GM23338 (cell line): ENCODE measurements at regions not wholly inside any gene's neighbourhood (a gene's known extent, or its start where the extent isn't known, plus 50 kb on each side); places are given as distances from the start of the nearest gene placed in this dataset.

Experiments used
- ATAC-seq: fragments of 200-7000 bp; cut with Tn5 transposase; 3 replicates; pipeline ENCODE4 v1.9.1; 2020
- DNase-seq: peaks from one replicate; pipeline ENCODE4 v3.0.0-alpha.2; 2015; ENCODE audit warnings: low spot score
- H2AFZ ChIP-seq: fragments of 200-600 bp; sonication (generic); 2 replicates; pipeline ENCODE4 v1.8.0; 2016; ENCODE audit warnings: antibody characterized with exemption, mild to moderate bottlenecking, moderate library complexity
- H3F3A ChIP-seq: fragments of 200-600 bp; sonication (generic); replicated peaks from 2 replicates; pipeline ENCODE4 v1.8.0; 2017; ENCODE audit warnings: antibody characterized with exemption, mixed run types, low read depth
- H3K27ac ChIP-seq: fragments of 200-600 bp; sonication (generic); 2 replicates; pipeline ENCODE4 v1.6.1; 2016; ENCODE audit warnings: low read depth
- H3K27me3 ChIP-seq: fragments of 200-600 bp; sonication (generic); 2 replicates; pipeline ENCODE4 v1.8.0; 2016; ENCODE audit warnings: mild to moderate bottlenecking, mixed run types, moderate library complexity; ENCODE audit not compliant: insufficient read depth
- H3K36me3 ChIP-seq: fragments of 200-600 bp; sonication (generic); 2 replicates; pipeline ENCODE4 v1.8.0; 2016; ENCODE audit warnings: mild to moderate bottlenecking; ENCODE audit not compliant: insufficient read depth
- H3K4me1 ChIP-seq: fragments of 200-600 bp; sonication (generic); 2 replicates; pipeline ENCODE4 v1.8.0; 2016; ENCODE audit warnings: mild to moderate bottlenecking, moderate library complexity; ENCODE audit not compliant: insufficient read depth
- H3K4me2 ChIP-seq: fragments of 200-600 bp; sonication (generic); 2 replicates; pipeline ENCODE4 v1.7.1; 2017; ENCODE audit warnings: mixed run types
- H3K4me3 ChIP-seq: fragments of 200-600 bp; sonication (generic); 2 replicates; pipeline ENCODE4 v1.6.1; 2016; ENCODE audit warnings: mixed run types
- H3K79me2 ChIP-seq: fragments of 200-600 bp; sonication (generic); replicated peaks from 2 replicates; pipeline ENCODE4 v1.8.0; 2017; ENCODE audit warnings: mild to moderate bottlenecking; ENCODE audit not compliant: insufficient read depth
- H3K9me2 ChIP-seq: fragments of 200-600 bp; sonication (generic); 2 replicates; pipeline ENCODE4 v1.8.0; 2017; ENCODE audit not compliant: insufficient read depth
- H4K20me1 ChIP-seq: fragments of 200-600 bp; sonication (generic); replicated peaks from 2 replicates; pipeline ENCODE4 v1.8.0; 2017; ENCODE audit warnings: mild to moderate bottlenecking; ENCODE audit not compliant: insufficient read depth
- H3K27ac Mint-ChIP-seq: 2 replicates; pipeline ENCODE4 v1.8.0; 2020; ENCODE audit warnings: inconsistent platforms, mild to moderate bottlenecking, moderate library complexity, mixed read lengths
- H3K27me3 Mint-ChIP-seq: 3 replicates; pipeline ENCODE4 v1.8.0; 2022; ENCODE audit warnings: low read depth, mild to moderate bottlenecking, moderate library complexity, mixed read lengths, inconsistent platforms; ENCODE audit not compliant: insufficient read depth, poor library complexity
- H3K36me3 Mint-ChIP-seq: 3 replicates; pipeline ENCODE4 v1.8.0; 2021; ENCODE audit warnings: low read depth, mild to moderate bottlenecking, inconsistent platforms, moderate library complexity, mixed read lengths
- H3K4me1 Mint-ChIP-seq: 3 replicates; pipeline ENCODE4 v1.8.0; 2020; ENCODE audit warnings: mild to moderate bottlenecking, inconsistent platforms, mixed read lengths
- H3K4me3 Mint-ChIP-seq: 3 replicates; pipeline ENCODE4 v1.8.0; 2021; ENCODE audit warnings: moderate library complexity, mild to moderate bottlenecking, inconsistent platforms, mixed read lengths
- H3K9me3 Mint-ChIP-seq: 3 replicates; pipeline ENCODE4 v1.8.0; 2020; ENCODE audit warnings: moderate library complexity, mild to moderate bottlenecking, inconsistent platforms, mixed read lengths
- CREB1 ChIP-seq: fragments of 250-450 bp; sonication (Bioruptor Pico); IDR thresholded peaks from 2 replicates; pipeline ENCODE4 v1.5.0; 2020; ENCODE audit warnings: low read depth, mild to moderate bottlenecking, moderate library complexity
- CTCF ChIP-seq, 2 experiments: fragments of 200-600 bp in 1 of 2; sonication (generic) in 1 of 2; conservative IDR thresholded peaks; 2 replicates each; pipeline versions ENCODE4 v1.5.1 to v1.6.1; 2016 to 2017; ENCODE audit warnings: antibody characterized with exemption in 2 of 2, low read depth in 2 of 2, mild to moderate bottlenecking in 2 of 2, moderate library complexity in 1 of 2
- ETS1 ChIP-seq: IDR thresholded peaks from 2 replicates; pipeline ENCODE4 v1.6.1; 2016; ENCODE audit warnings: antibody characterized with exemption
- EZH2 ChIP-seq: fragments of 200-600 bp; sonication (generic); IDR thresholded peaks from one replicate; pipeline ENCODE4 v1.8.0; 2017; ENCODE audit warnings: antibody characterized with exemption, mild to moderate bottlenecking, low read depth; ENCODE audit not compliant: unreplicated experiment
- EZH2phosphoT487 ChIP-seq: fragments of 200-600 bp; sonication (generic); IDR thresholded peaks from one replicate; pipeline ENCODE4 v1.8.1; 2018; ENCODE audit warnings: antibody characterized with exemption; ENCODE audit not compliant: unreplicated experiment
- JUNB ChIP-seq: IDR thresholded peaks from one replicate; pipeline ENCODE4 v1.6.1; 2016; ENCODE audit warnings: antibody characterized with exemption; ENCODE audit not compliant: unreplicated experiment
- NANOG ChIP-seq: IDR thresholded peaks from 2 replicates; pipeline ENCODE4 v1.6.1; 2016; ENCODE audit warnings: antibody characterized with exemption, borderline replicate concordance
- POLR2AphosphoS5 ChIP-seq: IDR thresholded peaks from 2 replicates; pipeline ENCODE4 v1.6.1; 2016; ENCODE audit warnings: antibody characterized with exemption, low read depth
- REST ChIP-seq: IDR thresholded peaks from one replicate; pipeline ENCODE4 v1.6.1; 2018; ENCODE audit warnings: antibody characterized with exemption; ENCODE audit not compliant: unreplicated experiment
- STAT1 ChIP-seq: IDR thresholded peaks from one replicate; pipeline ENCODE4 v1.6.1; 2016; ENCODE audit warnings: antibody characterized with exemption; ENCODE audit not compliant: unreplicated experiment
- ZNF114 ChIP-seq: fragments of 250-450 bp; sonication (Bioruptor Pico); IDR thresholded peaks from 2 replicates; pipeline ENCODE4 v1.5.0; 2020; ENCODE audit warnings: mild to moderate bottlenecking, moderate library complexity
- ZNF331 ChIP-seq: fragments of 250-450 bp; sonication (Bioruptor Pico); IDR thresholded peaks from 2 replicates; pipeline ENCODE4 v1.5.0; 2020; ENCODE audit warnings: low read depth, mild to moderate bottlenecking, moderate library complexity
- ZNF462 ChIP-seq: fragments of 250-450 bp; sonication (Bioruptor Pico); IDR thresholded peaks from 2 replicates; pipeline ENCODE4 v1.5.0; 2020; ENCODE audit warnings: mild to moderate bottlenecking, moderate library complexity

- TF ChIP-seq CREB1 (CRISPR knock-in tag) (no peak), JUNB (no peak), ZNF462 (no peak), ZNF114 (no peak), NANOG (no peak), EZH2phosphoT487 (no peak), STAT1 (no peak), POLR2AphosphoS5 (no peak), EZH2 (no peak), REST (no peak), ZNF331 (CRISPR knock-in tag) (no peak), CTCF (conservative IDR thresholded peaks at IDR 0.05; ENCODE audit: low read depth in 2 of 2) (no peak), ETS1 (no peak)
- H3K4me2 ChIP-seq = no peak overlapping the region
- Mint-ChIP-seq H3K27me3 (no peaks in the 10 kb centered on the region), H3K9me3 (peaks cover 3% of the 10 kb centered on the region; the same call in 1 of the 3 replicates), H3K4me1 (no peaks in the 10 kb centered on the region; the same call in 2 of the 3 replicates), H3K4me3 (no peak overlapping the region), H3K27ac (no peak overlapping the region), H3K36me3 (0 out of 3 replicates have a peak, but pooled peaks cover 3% of the 10 kb centered on the region)
- ATAC-seq (no peak), DNase-seq (no peak)
- H3K36me3 ChIP-seq = no peaks in the 10 kb centered on the region
- no peaks in the 10 kb centered on the region for H3F3A ChIP-seq
- no peak overlapping the region for H3K4me3 ChIP-seq
- H3K27me3 ChIP-seq = no peaks in the 10 kb centered on the region
- H3K4me1 ChIP-seq = no peaks in the 10 kb centered on the region
- no peak overlapping the region for H3K27ac ChIP-seq
- no peaks in the 10 kb centered on the region for H4K20me1 ChIP-seq
- no peaks in the 10 kb centered on the region for H3K9me2 ChIP-seq
- no peak overlapping the region for H2AFZ ChIP-seq
- H3K79me2 ChIP-seq = no peaks in the 10 kb centered on the region
Observed at GRCh38 chr2:181143790-181144300, 163.4 kb downstream of the UBE2E3 start.
